B cell (primary cell): ENCODE measurements at regions not wholly inside any gene's neighbourhood (a gene's known extent, or its start where the extent isn't known, plus 50 kb on each side); places are given as distances from the start of the nearest gene placed in this dataset.

ENCODE experiments used
- ATAC-seq: fragments of 200-7000 bp; cut with Tn5 transposase; one replicate; pipeline ENCODE4 v1.10.0; 2021; ENCODE audit warnings: low read depth, mild to moderate bottlenecking, moderate number of reproducible peaks, moderate library complexity
- CTCF ChIA-PET: fragments of 350-600 bp; sonication (Branson Sonifier 250); formaldehyde crosslinking; loops from one replicate; lab custom pipeline; 2021; ENCODE audit warnings: antibody characterized with exemption, inconsistent platforms; lab: Charles Lee
- POLR2A ChIA-PET: fragments of 350-600 bp; sonication (Branson Sonifier 250); formaldehyde crosslinking; loops from one replicate; lab custom pipeline; 2021; ENCODE audit warnings: antibody characterized with exemption; lab: Charles Lee
- DNase-seq: peaks from one replicate; pipeline ENCODE4 v3.0.0; 2013
- H2AFZ ChIP-seq: 2 replicates; pipeline ENCODE4 v1.6.1; 2012; ENCODE audit warnings: mild to moderate bottlenecking, low read depth, low read length; ENCODE audit not compliant: insufficient read depth, poor library complexity, severe bottlenecking
- H3K27ac ChIP-seq, 2 donors: 1 replicate in 1 of 2; 2 replicates in 1 of 2; pipeline ENCODE4 v1.5.1; 2012 to 2013; ENCODE audit warnings: low read length in 2 of 2, mild to moderate bottlenecking in 2 of 2, moderate library complexity in 1 of 2
- H3K27me3 ChIP-seq, 4 experiments: fragments of 200-600 bp in 1 of 4; sonication (generic) in 1 of 4; replicated peaks in 1 of 4; 1 replicate in 2 of 4; 2 replicates in 2 of 4; pipeline versions ENCODE4 v1.6.1 to v1.7.0; 2013 to 2016; ENCODE audit warnings: low read length in 3 of 4, mild to moderate bottlenecking in 2 of 4, mixed read lengths in 1 of 4, moderate library complexity in 1 of 4; ENCODE audit not compliant: insufficient read depth in 4 of 4, control insufficient read depth in 3 of 4; ENCODE audit errors: control extremely low read depth in 1 of 4
- H3K36me3 ChIP-seq, 2 experiments: replicated peaks in 1 of 2; 1 replicate in 1 of 2; 2 replicates in 1 of 2; pipeline versions ENCODE4 v1.6.1 to v1.7.1; 2013; ENCODE audit warnings: low read length in 1 of 2; ENCODE audit not compliant: insufficient read depth in 2 of 2, control insufficient read depth in 1 of 2; ENCODE audit errors: control extremely low read depth in 1 of 2, extremely low read depth in 1 of 2
- H3K4me1 ChIP-seq, 2 donors: fragments of 200-600 bp in 1 of 2; sonication (generic) in 1 of 2; 1 replicate in 1 of 2; 2 replicates in 1 of 2; pipeline versions ENCODE4 v1.5.1 to v1.6.1; 2013 to 2017; ENCODE audit warnings: low read length in 2 of 2; ENCODE audit not compliant: control insufficient read depth in 2 of 2, insufficient read depth in 2 of 2
- H3K4me2 ChIP-seq: replicated peaks from 2 replicates; pipeline ENCODE3; 2012; ENCODE audit warnings: mild to moderate bottlenecking, low read depth, low read length; ENCODE audit not compliant: poor library complexity, severe bottlenecking
- H3K4me3 ChIP-seq, 5 experiments: fragments of 200-600 bp in 1 of 5; sonication (generic) in 1 of 5; 1 replicate in 3 of 5; 2 replicates in 2 of 5; pipeline versions ENCODE4 v1.5.1 to v1.7.0; 2011 to 2016; ENCODE audit warnings: low read length in 4 of 5, mild to moderate bottlenecking in 4 of 5, low read depth in 2 of 5, control low read depth in 1 of 5, moderate library complexity in 1 of 5; ENCODE audit not compliant: insufficient read depth in 1 of 5; ENCODE audit errors: control extremely low read depth in 1 of 5, extremely low read depth in 1 of 5
- H3K79me2 ChIP-seq: fragments of 200-600 bp; sonication (generic); one replicate; pipeline ENCODE4 v1.6.0; 2016; ENCODE audit warnings: low read length; ENCODE audit not compliant: control insufficient read depth, insufficient read depth
- H3K9ac ChIP-seq: fragments of 200-600 bp; sonication (generic); 2 replicates; pipeline ENCODE4 v1.6.1; 2017; ENCODE audit warnings: mild to moderate bottlenecking, low read length, moderate library complexity
- H3K9me3 ChIP-seq, 3 donors: one replicate each; pipeline versions ENCODE4 v1.6.1 to v1.7.1; 2013; ENCODE audit warnings: low read length in 2 of 3; ENCODE audit not compliant: control insufficient read depth in 2 of 3, insufficient read depth in 1 of 3; ENCODE audit errors: control extremely low read depth in 1 of 3
- H4K20me1 ChIP-seq: 2 replicates; pipeline ENCODE4 v1.6.0; 2012; ENCODE audit warnings: mild to moderate bottlenecking, low read length; ENCODE audit not compliant: insufficient read depth, control insufficient read depth, poor library complexity, severe bottlenecking
- H3K27ac Mint-ChIP-seq: one replicate; pipeline ENCODE4 v1.8.0; 2021; ENCODE audit warnings: mixed read lengths
- H3K27me3 Mint-ChIP-seq: one replicate; pipeline ENCODE4 v1.8.0; 2021; ENCODE audit warnings: mixed read lengths
- H3K4me1 Mint-ChIP-seq: one replicate; pipeline ENCODE4 v1.8.0; 2021; ENCODE audit warnings: mixed read lengths
- H3K4me3 Mint-ChIP-seq: one replicate; pipeline ENCODE4 v1.8.0; 2021; ENCODE audit warnings: mixed read lengths
- H3K9me3 Mint-ChIP-seq: one replicate; pipeline ENCODE4 v1.8.0; 2022; ENCODE audit warnings: mixed read lengths; ENCODE audit not compliant: insufficient read depth
- EZH2 ChIP-seq: IDR thresholded peaks from 2 replicates; pipeline ENCODE4 v1.6.1; 2012; ENCODE audit warnings: borderline replicate concordance, low read depth, mild to moderate bottlenecking, moderate library complexity, low read length; ENCODE audit not compliant: insufficient read depth, poor library complexity, severe bottlenecking
- WGBS: methylation state at CpG from one replicate; pipeline ENCODE4 v1.1.5; 2013; ENCODE audit warnings: missing lambda C conversion rate; ENCODE audit not compliant: insufficient coverage; 5-methylcytosine and 5-hydroxymethylcytosine counted together
- intact Hi-C: fragments of 100-400 bp; cut with micrococcal nuclease; formaldehyde crosslinking; loops from one replicate; pipeline ENCODE4 v1.10.0; 2022
- TF ChIP-seq, protein P1 (sequence below): fragments of 200-600 bp; IDR thresholded peaks from one replicate; pipeline ENCODE4 v1.8.0; 2022; ENCODE audit warnings: antibody characterized with exemption, mild to moderate bottlenecking

DNA sequence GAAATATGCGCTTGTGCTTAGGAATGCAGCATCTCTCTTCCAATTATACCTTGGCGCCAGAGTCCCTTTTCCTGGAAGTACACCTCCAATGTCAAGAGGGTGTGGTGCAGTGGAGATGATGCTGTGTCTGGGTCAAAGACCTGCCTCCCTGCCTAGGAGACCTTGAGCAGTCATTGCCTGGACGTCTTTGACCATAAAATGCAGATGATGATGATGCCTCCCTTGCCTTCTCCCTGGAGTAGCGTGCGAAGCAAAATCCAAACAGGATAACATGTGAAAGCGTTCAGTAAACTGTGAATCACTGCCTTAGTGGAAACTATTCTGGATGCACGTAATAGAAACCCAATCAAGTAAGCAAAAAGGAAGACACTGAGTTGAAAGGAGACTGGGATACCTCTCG is 97.4 kb upstream of the ARMC2 start:
- H3K36me3 ChIP-seq: no peaks in the 10 kb centered on the region

DNA sequence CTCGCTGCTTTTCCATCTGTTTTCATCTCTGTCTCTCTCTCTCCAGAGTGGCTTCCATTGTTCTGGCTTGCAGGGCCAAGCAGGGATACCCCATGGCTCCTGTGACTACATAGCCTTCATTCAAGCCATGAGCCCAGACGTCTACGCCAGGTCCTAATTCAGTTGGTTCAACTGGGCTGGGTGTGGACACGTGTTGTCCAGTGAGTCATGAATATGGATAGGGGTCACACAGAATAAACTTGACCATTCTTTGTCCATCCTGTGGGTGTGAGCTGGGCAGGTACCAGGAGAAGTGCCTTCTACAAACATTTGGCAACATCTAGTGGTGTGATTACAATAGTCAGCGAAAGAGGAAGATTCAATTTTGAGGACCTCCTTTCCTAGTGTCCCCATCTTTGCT is 96.9 kb upstream of the ARMC2 start:
- Mint-ChIP-seq H3K27me3 (peaks cover 28% of the 10 kb centered on the region), H3K4me1 (no peaks in the 10 kb centered on the region), H3K27ac (no peak overlapping the region), H3K4me3 (no peak overlapping the region), H3K9me3 (no peaks in the 10 kb centered on the region)
- DNase-seq (no peak), ATAC-seq (no peak)
- no peaks in the 10 kb centered on the region for H3K9me3 ChIP-seq
- H3K4me3 ChIP-seq: no peak overlapping the region
- no peaks in the 10 kb centered on the region for H3K4me1 ChIP-seq
- no peaks in the 10 kb centered on the region for H3K79me2 ChIP-seq
- ChIA-PET CTCF (no interaction called here), POLR2A (no interaction called here)
- H3K4me2 ChIP-seq: no peak overlapping the region
- intact Hi-C loops: no loop called here
- no peak overlapping the region for H2AFZ ChIP-seq
- H3K9ac ChIP-seq: no peak overlapping the region
- WGBS: 100% methylated on average over 4 of the region's 5 CpGs
- no peaks in the 10 kb centered on the region for H3K36me3 ChIP-seq
- no peaks in the 10 kb centered on the region for H4K20me1 ChIP-seq
- TF ChIP-seq EZH2: no peak
- TF ChIP-seq, protein P1, sequence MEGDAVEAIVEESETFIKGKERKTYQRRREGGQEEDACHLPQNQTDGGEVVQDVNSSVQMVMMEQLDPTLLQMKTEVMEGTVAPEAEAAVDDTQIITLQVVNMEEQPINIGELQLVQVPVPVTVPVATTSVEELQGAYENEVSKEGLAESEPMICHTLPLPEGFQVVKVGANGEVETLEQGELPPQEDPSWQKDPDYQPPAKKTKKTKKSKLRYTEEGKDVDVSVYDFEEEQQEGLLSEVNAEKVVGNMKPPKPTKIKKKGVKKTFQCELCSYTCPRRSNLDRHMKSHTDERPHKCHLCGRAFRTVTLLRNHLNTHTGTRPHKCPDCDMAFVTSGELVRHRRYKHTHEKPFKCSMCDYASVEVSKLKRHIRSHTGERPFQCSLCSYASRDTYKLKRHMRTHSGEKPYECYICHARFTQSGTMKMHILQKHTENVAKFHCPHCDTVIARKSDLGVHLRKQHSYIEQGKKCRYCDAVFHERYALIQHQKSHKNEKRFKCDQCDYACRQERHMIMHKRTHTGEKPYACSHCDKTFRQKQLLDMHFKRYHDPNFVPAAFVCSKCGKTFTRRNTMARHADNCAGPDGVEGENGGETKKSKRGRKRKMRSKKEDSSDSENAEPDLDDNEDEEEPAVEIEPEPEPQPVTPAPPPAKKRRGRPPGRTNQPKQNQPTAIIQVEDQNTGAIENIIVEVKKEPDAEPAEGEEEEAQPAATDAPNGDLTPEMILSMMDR: no peak
- peaks cover 0 to 8% (median 1%) of the 10 kb centered on the region in 4 experiments for H3K27me3 ChIP-seq
- H3K27ac ChIP-seq: no peak overlapping the region

More for the DNA sequence above, 97.4 kb upstream of the ARMC2 start:
- ChIA-PET CTCF (no interaction called here), POLR2A (no interaction called here)
- DNase-seq (no peak), ATAC-seq (no peak)
- Histone ChIP-seq H3K9ac (no peak overlapping the region), H3K27me3 (peaks cover 0 to 8% (median 1%) of the 10 kb centered on the region in 4 experiments), H3K79me2 (no peaks in the 10 kb centered on the region), H3K9me3 (no peaks in the 10 kb centered on the region), H4K20me1 (no peaks in the 10 kb centered on the region), H3K27ac (no peak overlapping the region), H3K4me2 (no peak overlapping the region), H2AFZ (no peak overlapping the region), H3K4me3 (no peak overlapping the region), H3K4me1 (no peaks in the 10 kb centered on the region)
- intact Hi-C loops: no loop called here
- Mint-ChIP-seq H3K4me1 (no peaks in the 10 kb centered on the region), H3K4me3 (no peak overlapping the region), H3K27ac (no peak overlapping the region), H3K9me3 (no peaks in the 10 kb centered on the region), H3K27me3 (peaks cover 29% of the 10 kb centered on the region)
- no peak for TF ChIP-seq EZH2
- TF ChIP-seq, protein P1: no peak
- 93% methylated on average over 6 of the region's 8 CpGs for WGBS
